Medulla oblongata (tissue), 1 donor: ENCODE measurements at regions not wholly inside any gene's neighbourhood (a gene's known extent, or its start where the extent isn't known, plus 50 kb on each side); places are given as distances from the start of the nearest gene placed in this dataset.
"Not testable (repeated sequence)": the region's sequence is repeated elsewhere in the genome, so short reads cannot be mapped to it uniquely, and the experiment has no call there.

Source experiments
- DNase-seq: peaks from one replicate; pipeline ENCODE4 v3.0.0-alpha.2; 2015; ENCODE audit errors: extremely low spot score

DNA sequence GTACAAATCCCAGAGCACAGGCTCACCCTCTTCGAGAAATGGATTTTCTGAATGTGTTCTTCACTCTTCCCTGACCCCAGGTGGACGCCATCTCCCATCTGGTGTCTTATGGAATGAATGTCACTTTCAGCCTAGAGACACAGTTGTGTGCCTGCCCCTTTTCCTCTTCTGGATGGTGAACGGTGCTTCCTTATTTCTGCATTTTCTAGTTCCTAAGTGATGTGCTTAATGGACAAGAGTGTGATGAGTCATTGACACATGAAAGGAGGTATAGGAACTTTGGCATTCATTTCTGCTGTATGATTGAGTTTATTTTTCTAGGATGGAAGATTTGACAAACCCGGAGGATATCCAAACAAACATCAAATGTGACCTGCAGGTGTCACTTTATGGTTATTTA is 114.9 kb upstream of the PTPN20 start:
- not testable (repeated sequence) for DNase-seq

DNA sequence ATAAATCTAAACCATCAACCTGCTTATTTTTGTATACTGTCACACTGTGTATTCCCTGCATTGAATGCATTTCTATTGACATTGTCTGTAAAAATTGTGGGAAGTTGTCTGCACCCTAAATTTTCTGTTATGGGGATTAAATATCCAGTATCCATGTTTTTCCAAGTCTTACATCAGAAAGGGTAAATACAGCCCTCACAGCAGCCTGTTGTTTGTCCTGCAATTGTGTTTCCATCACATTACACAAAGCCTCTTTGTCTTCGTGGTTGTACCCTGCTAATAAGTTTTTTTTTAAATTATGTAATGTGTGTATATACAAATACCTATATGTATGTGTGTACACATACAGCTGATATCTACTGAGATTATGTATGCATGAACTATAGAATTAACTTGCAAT is 109.2 kb upstream of the PTPN20 start:
- peak; percentile 11 for DNase-seq

DNA sequence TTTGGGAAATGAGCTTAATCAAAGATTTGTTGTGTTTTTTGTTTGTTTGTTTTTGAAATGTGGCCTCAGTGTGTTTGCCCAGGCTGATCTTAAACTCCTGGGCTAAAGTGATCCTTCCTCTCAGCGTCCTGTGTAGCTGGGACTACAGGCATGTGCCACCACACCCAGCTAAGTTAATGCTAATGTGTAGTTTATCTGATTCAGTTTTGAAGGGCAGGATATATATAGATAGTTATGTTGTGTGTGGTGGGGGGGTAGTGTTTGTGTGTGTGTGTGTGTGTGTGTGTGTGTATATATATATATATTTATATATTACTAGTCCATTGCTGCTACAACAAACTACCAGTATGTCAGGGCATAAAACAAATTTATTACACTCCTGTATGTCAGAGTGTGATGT is 108.1 kb upstream of the PTPN20 start:
- DNase-seq: not testable (repeated sequence)

DNA sequence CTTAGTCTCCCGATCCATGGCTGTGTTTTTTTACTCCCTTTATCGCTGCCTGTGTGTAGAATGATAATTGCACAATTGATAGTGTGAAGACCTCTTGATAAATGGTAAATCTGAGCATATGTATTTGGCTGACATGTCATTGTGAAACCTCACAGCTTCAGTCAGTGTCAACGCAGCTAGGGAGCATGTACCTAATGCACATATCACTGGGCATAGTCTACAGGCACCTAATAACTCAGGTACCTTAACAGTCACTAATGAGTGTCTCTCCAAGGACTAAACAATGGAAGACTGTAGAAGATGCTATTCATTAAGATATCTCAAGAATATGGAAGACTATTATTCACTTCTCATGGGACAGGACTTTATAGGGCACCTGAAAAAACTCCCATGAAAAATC is 101.0 kb upstream of the PTPN20 start:
- DNase-seq: not testable (repeated sequence)

DNA sequence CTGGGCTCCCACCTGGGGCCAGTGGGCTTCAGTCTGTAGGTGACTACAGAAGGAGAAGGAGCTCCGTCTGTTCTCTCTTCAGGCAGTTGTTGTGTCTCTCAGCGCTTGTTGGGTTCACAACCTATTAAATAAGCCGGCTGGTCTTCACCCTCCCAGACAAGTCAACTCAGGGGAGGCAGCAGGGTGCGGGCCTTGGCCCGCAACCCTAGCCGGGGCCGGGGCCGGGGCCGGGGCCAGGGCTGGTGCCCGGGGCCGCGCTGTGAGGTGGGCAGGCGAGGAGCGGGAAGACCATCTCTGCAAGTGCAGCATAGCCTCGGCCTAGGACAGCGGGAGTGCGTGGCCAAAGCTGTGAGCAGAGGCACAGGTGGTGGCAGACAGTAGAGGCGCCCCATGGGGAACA is 95.1 kb upstream of the PTPN20 start:
- DNase-seq: not testable (repeated sequence)

DNA sequence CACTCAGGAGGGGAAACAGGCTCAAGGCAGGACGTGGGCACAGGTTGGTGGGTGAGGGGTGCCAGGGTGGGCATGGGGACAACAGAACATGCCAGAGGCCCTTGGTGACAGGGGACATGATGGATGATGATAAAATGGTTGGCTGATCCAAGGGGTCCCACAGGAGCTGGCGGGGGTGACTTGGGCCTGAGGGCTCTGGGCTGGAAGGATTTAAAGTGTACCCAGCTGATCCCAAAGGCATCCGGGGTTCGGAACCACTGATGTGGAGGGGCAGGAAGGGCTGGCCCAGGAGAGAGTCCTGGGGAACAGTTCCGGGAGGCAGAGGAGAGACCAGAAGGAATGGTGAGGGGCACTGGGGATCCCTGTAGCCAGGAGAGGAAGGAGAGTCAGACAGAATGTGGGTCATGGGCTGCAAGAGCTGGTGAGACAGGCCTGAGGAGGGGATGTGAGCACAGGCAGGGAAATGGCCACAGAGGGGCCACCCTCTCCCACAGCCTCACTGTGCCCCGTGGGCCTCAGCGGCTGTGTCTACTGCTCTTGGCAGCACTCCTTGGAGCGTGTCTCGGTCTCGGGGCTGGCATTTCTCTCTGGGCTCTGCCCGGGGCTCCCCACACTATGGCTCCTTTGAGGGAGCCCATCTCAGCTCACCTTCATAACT is 70.7 kb upstream of the PTPN20 start:
- not testable (repeated sequence) for DNase-seq

DNA sequence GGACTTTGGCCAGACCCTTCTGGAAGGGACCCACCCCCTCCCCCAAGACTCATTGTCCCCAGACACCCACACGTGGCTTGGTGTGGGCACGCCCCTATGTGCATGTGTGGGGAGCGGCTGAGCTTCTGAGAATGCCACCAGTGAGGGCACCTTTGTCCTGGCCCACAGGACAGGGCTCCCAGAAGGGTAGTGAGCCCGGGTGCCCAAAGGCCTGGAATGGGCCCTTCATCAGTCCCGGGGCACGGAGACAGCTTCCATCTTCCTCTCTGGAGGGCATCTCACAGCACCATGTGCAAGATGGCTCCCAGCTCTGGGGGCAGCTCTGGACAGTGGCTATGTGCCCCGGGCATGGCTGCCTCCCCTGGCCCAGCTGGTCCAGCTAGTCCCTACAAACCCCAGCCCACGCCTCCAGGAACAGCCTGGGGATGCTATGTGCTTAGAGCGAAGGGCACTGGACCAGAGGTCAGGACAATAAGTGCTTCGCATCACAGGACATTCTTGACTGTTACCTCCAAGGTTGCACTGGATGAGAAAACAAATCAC is 70.1 kb upstream of the PTPN20 start:
- not testable (repeated sequence) for DNase-seq

DNA sequence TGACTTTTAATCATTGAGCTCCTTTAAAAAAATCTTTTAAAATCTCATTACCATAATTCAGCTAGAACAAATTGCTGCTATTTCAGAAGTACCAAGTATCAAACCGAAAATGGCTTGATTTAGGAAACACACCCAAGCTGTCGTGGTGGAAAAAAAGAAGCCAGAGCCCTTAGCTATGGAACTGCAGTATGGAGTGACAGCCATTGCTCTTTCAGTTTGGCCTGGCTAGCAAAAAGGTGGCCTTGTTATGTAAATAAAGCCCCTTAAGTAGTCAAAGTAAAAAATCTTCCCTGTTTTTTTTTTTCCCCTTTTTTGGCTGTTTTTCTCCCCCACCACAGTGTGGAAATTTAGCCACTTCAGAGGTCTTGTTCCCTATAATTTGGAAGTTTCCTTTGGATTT is 66.0 kb upstream of the PTPN20 start:
- not testable (repeated sequence) for DNase-seq

DNA sequence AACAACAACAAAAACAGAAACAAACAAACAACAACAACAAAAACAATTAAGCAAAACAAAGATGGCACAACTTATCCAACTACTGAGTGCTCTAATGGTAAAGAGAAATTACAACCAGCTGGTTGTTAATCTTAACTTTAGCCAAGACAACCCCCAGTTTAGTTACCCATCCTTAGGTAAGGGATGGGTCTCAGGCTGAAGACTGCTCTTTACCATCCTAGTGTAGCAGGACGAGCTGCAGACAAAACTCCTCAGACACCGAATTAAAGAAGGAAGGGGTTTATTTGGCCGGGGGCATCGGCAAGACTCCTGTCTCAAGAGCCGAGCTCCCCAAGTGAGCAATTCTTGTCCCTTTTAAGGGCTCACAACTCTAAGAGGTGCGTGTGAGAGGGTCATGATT is 65.6 kb upstream of the PTPN20 start:
- DNase-seq: not testable (repeated sequence)

DNA sequence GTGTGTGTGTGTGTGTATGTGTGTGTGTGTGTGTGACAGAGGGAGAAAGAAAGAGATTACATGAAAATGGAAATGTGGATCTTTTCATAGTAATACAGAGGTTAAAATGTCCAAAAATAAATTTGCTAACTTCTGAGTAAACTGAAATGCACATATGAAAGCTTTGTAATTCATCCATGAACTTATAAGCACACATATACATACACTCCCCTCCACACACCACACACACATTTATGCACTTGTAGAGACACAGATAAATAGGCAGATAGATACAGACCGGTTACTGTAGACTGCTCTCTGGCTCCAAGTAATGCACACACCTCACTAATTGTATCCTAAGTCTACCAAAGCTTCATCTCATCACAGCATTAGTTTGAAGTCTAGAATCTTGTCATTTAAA is 50.5 kb upstream of the PTPN20 start:
- DNase-seq: not testable (repeated sequence)
